Keratinocyte (primary cell): ENCODE measurements at regions not wholly inside any gene's neighbourhood (a gene's known extent, or its start where the extent isn't known, plus 50 kb on each side); places are given as distances from the start of the nearest gene placed in this dataset.

Experiments
- DNase-seq: peaks from one replicate; pipeline ENCODE4 v3.0.0-alpha.2; 2011; ENCODE audit warnings: low read depth, missing footprints, low spot score
- FAIRE-seq: peaks from 2 replicates; lab custom pipeline; 2011; peaks lifted over from hg19 to GRCh38; lab: Jason Lieb, UNC
- H2AFZ ChIP-seq: 2 replicates; pipeline ENCODE4 v1.6.0; 2012; ENCODE audit warnings: low read length, control low read depth, inconsistent platforms; ENCODE audit not compliant: control insufficient read depth
- H3K27ac ChIP-seq: 2 replicates; pipeline ENCODE4 v1.5.1; 2011; ENCODE audit warnings: low read length; ENCODE audit not compliant: control insufficient read depth, insufficient read depth
- H3K27me3 ChIP-seq: 3 replicates; pipeline ENCODE4 v1.6.0; 2011; ENCODE audit warnings: low read length; ENCODE audit not compliant: control insufficient read depth, insufficient read depth; ENCODE audit errors: extremely low read depth
- H3K36me3 ChIP-seq, 2 experiments: 2 replicates in 1 of 2; 3 replicates in 1 of 2; pipeline ENCODE4 v1.5.1; 2011; ENCODE audit warnings: low read length in 2 of 2, mild to moderate bottlenecking in 1 of 2; ENCODE audit not compliant: control insufficient read depth in 2 of 2, insufficient read depth in 2 of 2; ENCODE audit errors: extremely low read depth in 1 of 2
- H3K4me1 ChIP-seq: 3 replicates; pipeline ENCODE4 v1.5.1; 2011; ENCODE audit warnings: low read length; ENCODE audit not compliant: control insufficient read depth, insufficient read depth; ENCODE audit errors: extremely low read depth
- H3K4me2 ChIP-seq: 3 replicates; pipeline ENCODE4 v1.6.0; 2011; ENCODE audit warnings: low read depth, low read length; ENCODE audit not compliant: control insufficient read depth, insufficient read depth; ENCODE audit errors: extremely low read depth
- H3K4me3 ChIP-seq, 3 experiments: fragments of 200-600 bp in 1 of 3; sonication (generic) in 1 of 3; 2 replicates in 2 of 3; 3 replicates in 1 of 3; pipeline ENCODE4 v1.5.1; 2011 to 2016; ENCODE audit warnings: low read length in 3 of 3, mild to moderate bottlenecking in 3 of 3, control low read depth in 2 of 3, inconsistent platforms in 1 of 3, low read depth in 1 of 3, mixed read lengths in 1 of 3, mixed run types in 1 of 3, moderate library complexity in 1 of 3; ENCODE audit not compliant: control insufficient read depth in 2 of 3, insufficient read depth in 2 of 3; ENCODE audit errors: extremely low read depth in 1 of 3
- H3K79me2 ChIP-seq: 2 replicates; pipeline ENCODE4 v1.6.0; 2012; ENCODE audit warnings: low read length; ENCODE audit not compliant: control insufficient read depth, insufficient read depth
- H3K9ac ChIP-seq: 3 replicates; pipeline ENCODE4 v1.6.0; 2011; ENCODE audit warnings: low read length; ENCODE audit not compliant: control insufficient read depth, insufficient read depth; ENCODE audit errors: extremely low read depth
- H3K9me1 ChIP-seq: 3 replicates; pipeline ENCODE4 v1.6.0; 2011; ENCODE audit warnings: low read length; ENCODE audit not compliant: control insufficient read depth, insufficient read depth; ENCODE audit errors: extremely low read depth
- H3K9me3 ChIP-seq: 2 replicates; pipeline ENCODE4 v1.5.1; 2012; ENCODE audit warnings: low read depth, low read length; ENCODE audit not compliant: control insufficient read depth
- H4K20me1 ChIP-seq: 3 replicates; pipeline ENCODE4 v1.6.0; 2011; ENCODE audit warnings: low read length; ENCODE audit not compliant: control insufficient read depth, insufficient read depth; ENCODE audit errors: extremely low read depth
- EZH2 ChIP-seq: IDR thresholded peaks from one replicate; pipeline ENCODE4 v1.6.1; 2012; ENCODE audit warnings: inconsistent platforms, mild to moderate bottlenecking, low read length, moderate library complexity
- dilution Hi-C: fragments of 300-500 bp; cut with MboI; formaldehyde crosslinking; loops from one replicate; pipeline ENCODE4 v1.7.0; 2020; ENCODE audit warnings: low sequenced_read_pairs; ENCODE audit not compliant: extremely low pct_ligation_motif_present
- TF ChIP-seq, protein P1 (sequence below), 3 experiments: IDR thresholded peaks in 1 of 3; conservative IDR thresholded peaks in 1 of 3; optimal IDR thresholded peaks in 1 of 3; 2 replicates in 2 of 3; 3 replicates in 1 of 3; pipeline versions ENCODE3 to v1.5.1; 2011; ENCODE audit warnings: low read length in 3 of 3, mild to moderate bottlenecking in 3 of 3, moderate library complexity in 2 of 3, control low read depth in 1 of 3, inconsistent platforms in 1 of 3; ENCODE audit not compliant: insufficient read depth in 2 of 3; ENCODE audit errors: extremely low read depth in 1 of 3

DNA sequence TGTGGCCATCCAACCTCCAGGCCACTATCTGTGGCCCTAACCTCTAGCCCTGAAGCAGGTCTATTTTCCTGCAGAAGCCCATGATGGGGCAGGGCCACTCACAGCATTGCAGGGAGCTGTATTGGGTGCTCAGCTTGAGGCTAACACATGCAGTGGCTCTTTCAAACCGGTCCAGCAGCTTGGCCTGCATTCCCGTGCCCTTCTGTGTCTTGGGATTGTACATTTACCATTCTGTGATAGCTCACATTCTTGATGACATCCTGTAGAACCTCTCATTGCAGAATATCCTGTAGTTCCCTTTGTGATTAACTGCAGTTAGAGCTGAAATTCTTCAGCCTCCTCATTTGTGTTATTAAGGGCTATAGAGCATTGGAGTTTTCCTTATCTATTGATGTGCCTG lies 60.8 kb upstream of the ANKRD34C start:
- H3K9ac ChIP-seq, result no peak overlapping the region
- no peak overlapping the region for H3K4me3 ChIP-seq
- no peak overlapping the region for H2AFZ ChIP-seq
- H3K27ac ChIP-seq, result no peak overlapping the region
- H3K79me2 ChIP-seq, result no peaks in the 10 kb centered on the region
- no peaks in the 10 kb centered on the region for H3K9me1 ChIP-seq
- no peaks in the 10 kb centered on the region for H4K20me1 ChIP-seq
- peaks cover 3% of the 10 kb centered on the region for H3K27me3 ChIP-seq
- FAIRE-seq (no peak), DNase-seq (no peak)
- no peaks in the 10 kb centered on the region for H3K36me3 ChIP-seq
- no peak overlapping the region for H3K4me2 ChIP-seq
- dilution Hi-C loops, result no loop called here
- no peaks in the 10 kb centered on the region for H3K4me1 ChIP-seq
- TF ChIP-seq, protein P1, sequence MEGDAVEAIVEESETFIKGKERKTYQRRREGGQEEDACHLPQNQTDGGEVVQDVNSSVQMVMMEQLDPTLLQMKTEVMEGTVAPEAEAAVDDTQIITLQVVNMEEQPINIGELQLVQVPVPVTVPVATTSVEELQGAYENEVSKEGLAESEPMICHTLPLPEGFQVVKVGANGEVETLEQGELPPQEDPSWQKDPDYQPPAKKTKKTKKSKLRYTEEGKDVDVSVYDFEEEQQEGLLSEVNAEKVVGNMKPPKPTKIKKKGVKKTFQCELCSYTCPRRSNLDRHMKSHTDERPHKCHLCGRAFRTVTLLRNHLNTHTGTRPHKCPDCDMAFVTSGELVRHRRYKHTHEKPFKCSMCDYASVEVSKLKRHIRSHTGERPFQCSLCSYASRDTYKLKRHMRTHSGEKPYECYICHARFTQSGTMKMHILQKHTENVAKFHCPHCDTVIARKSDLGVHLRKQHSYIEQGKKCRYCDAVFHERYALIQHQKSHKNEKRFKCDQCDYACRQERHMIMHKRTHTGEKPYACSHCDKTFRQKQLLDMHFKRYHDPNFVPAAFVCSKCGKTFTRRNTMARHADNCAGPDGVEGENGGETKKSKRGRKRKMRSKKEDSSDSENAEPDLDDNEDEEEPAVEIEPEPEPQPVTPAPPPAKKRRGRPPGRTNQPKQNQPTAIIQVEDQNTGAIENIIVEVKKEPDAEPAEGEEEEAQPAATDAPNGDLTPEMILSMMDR (optimal IDR thresholded peaks at IDR 0.05 in 1 of 3, IDR thresholded peaks at IDR 0.05 in 1 of 3, conservative IDR thresholded peaks at IDR 0.05 in 1 of 3; ENCODE audit: extremely low read depth in 1 of 3, insufficient read depth in 2 of 3, low read length in 3 of 3), result no peak
- TF ChIP-seq EZH2, result no peak
- H3K9me3 ChIP-seq, result no peaks in the 10 kb centered on the region

GRCh38 chr15:79219393-79220056 lies 63.0 kb upstream of the ANKRD34C start:
- dilution Hi-C loops, result no loop called here
- H4K20me1 ChIP-seq, result no peaks in the 10 kb centered on the region
- no peak overlapping the region for H3K4me2 ChIP-seq
- peaks cover 3% of the 10 kb centered on the region for H3K27me3 ChIP-seq
- H3K79me2 ChIP-seq, result no peaks in the 10 kb centered on the region
- H3K9me1 ChIP-seq, result no peaks in the 10 kb centered on the region
- no peaks in the 10 kb centered on the region for H3K36me3 ChIP-seq
- no peak overlapping the region for H3K4me3 ChIP-seq
- H3K9me3 ChIP-seq, result no peaks in the 10 kb centered on the region
- no peak overlapping the region for H2AFZ ChIP-seq
- no peak overlapping the region for H3K27ac ChIP-seq
- DNase-seq (no peak), FAIRE-seq (no peak)
- H3K4me1 ChIP-seq, result no peaks in the 10 kb centered on the region
- TF ChIP-seq, protein P1 (optimal IDR thresholded peaks at IDR 0.05 in 1 of 3, IDR thresholded peaks at IDR 0.05 in 1 of 3, conservative IDR thresholded peaks at IDR 0.05 in 1 of 3; ENCODE audit: extremely low read depth in 1 of 3, insufficient read depth in 2 of 3, low read length in 3 of 3), result no peak
- TF ChIP-seq EZH2, result no peak
- H3K9ac ChIP-seq, result no peak overlapping the region
